H1 (cell line): ENCODE measurements at regions not wholly inside any gene's neighbourhood (a gene's known extent, or its start where the extent isn't known, plus 50 kb on each side); places are given as distances from the start of the nearest gene placed in this dataset.
A peak's percentile ranks its signal among the peaks of the same experiment; 100 is the strongest.

ENCODE experiments used
- CTCF ChIA-PET: fragments of 300-600 bp; sonication (Branson Sonifier 250); formaldehyde crosslinking; loops from one replicate; lab custom pipeline; 2021; ENCODE audit not compliant: partially characterized antibody; lab: Charles Lee
- POLR2A ChIA-PET: fragments of 300-600 bp; sonication (Branson Sonifier 250); formaldehyde crosslinking; loops from one replicate; lab custom pipeline; 2021; ENCODE audit warnings: inconsistent platforms; ENCODE audit not compliant: partially characterized antibody; lab: Charles Lee
- DNase-seq, 2 experiments: peaks; one replicate each; pipeline versions ENCODE4 v3.0.0 to v3.0.0-alpha.2; 2010 to 2022; ENCODE audit warnings: low spot score in 2 of 2, low read depth in 1 of 2, mixed read lengths in 1 of 2
- FAIRE-seq: peaks from 2 replicates; lab custom pipeline; 2011; peaks lifted over from hg19 to GRCh38; lab: Jason Lieb, UNC
- H2AFZ ChIP-seq: 2 replicates; pipeline ENCODE4 v1.8.1; 2012; ENCODE audit warnings: low read length, inconsistent platforms
- H2AK5ac ChIP-seq: 2 replicates; pipeline ENCODE4 v1.6.1; 2013; ENCODE audit warnings: low read depth, low read length
- H2BK120ac ChIP-seq: replicated peaks from 2 replicates; pipeline ENCODE3; 2013; ENCODE audit warnings: low read depth, low read length, inconsistent platforms
- H2BK12ac ChIP-seq: 2 replicates; pipeline ENCODE4 v1.6.1; 2013; ENCODE audit warnings: low read depth, low read length
- H2BK15ac ChIP-seq: 2 replicates; pipeline ENCODE4 v1.6.1; 2013; ENCODE audit warnings: low read length
- H2BK20ac ChIP-seq: 2 replicates; pipeline ENCODE4 v1.6.1; 2013; ENCODE audit warnings: low read length
- H2BK5ac ChIP-seq: 2 replicates; pipeline ENCODE4 v1.6.1; 2013; ENCODE audit warnings: low read depth, low read length
- H3K14ac ChIP-seq: 2 replicates; pipeline ENCODE4 v1.6.1; 2013; ENCODE audit warnings: inconsistent platforms; ENCODE audit not compliant: insufficient read length
- H3K18ac ChIP-seq: 2 replicates; pipeline ENCODE4 v1.6.1; 2013; ENCODE audit warnings: low read length; ENCODE audit errors: extremely low read depth
- H3K23ac ChIP-seq: 2 replicates; pipeline ENCODE4 v1.6.1; 2013; ENCODE audit warnings: inconsistent platforms; ENCODE audit not compliant: insufficient read length
- H3K23me2 ChIP-seq: 2 replicates; pipeline ENCODE4 v1.6.1; 2013; ENCODE audit warnings: low read depth, low read length
- H3K27ac ChIP-seq: 2 replicates; pipeline ENCODE4 v1.6.1; 2011; ENCODE audit warnings: low read depth, low read length, inconsistent platforms
- H3K27me3 ChIP-seq, 4 experiments: replicated peaks in 1 of 4; 1 replicate in 1 of 4; 2 replicates in 3 of 4; pipeline versions ENCODE4 v1.6.1 to v1.8.1; 2011 to 2013; ENCODE audit warnings: low read length in 3 of 4, mild to moderate bottlenecking in 3 of 4, inconsistent platforms in 2 of 4, mixed read lengths in 2 of 4, moderate library complexity in 1 of 4; ENCODE audit not compliant: control insufficient read depth in 3 of 4, insufficient read depth in 3 of 4; ENCODE audit errors: extremely low read depth in 1 of 4
- H3K36me3 ChIP-seq, 4 experiments: 2 replicates each; pipeline versions ENCODE4 v1.6.1 to v1.8.1; 2011 to 2013; ENCODE audit warnings: mild to moderate bottlenecking in 4 of 4, low read length in 3 of 4, moderate library complexity in 2 of 4, control low read depth in 1 of 4, inconsistent platforms in 1 of 4; ENCODE audit not compliant: insufficient read depth in 4 of 4, control insufficient read depth in 2 of 4
- H3K4ac ChIP-seq: replicated peaks from 2 replicates; pipeline ENCODE3; 2013; ENCODE audit warnings: low read length, low read depth, mixed read lengths, inconsistent platforms; ENCODE audit not compliant: insufficient read length
- H3K4me1 ChIP-seq, 4 experiments: replicated peaks in 1 of 4; 1 replicate in 1 of 4; 2 replicates in 3 of 4; pipeline versions ENCODE4 v1.6.1 to v1.8.1; 2011 to 2013; ENCODE audit warnings: low read length in 3 of 4, inconsistent platforms in 2 of 4, mixed read lengths in 1 of 4; ENCODE audit not compliant: insufficient read depth in 4 of 4, control insufficient read depth in 3 of 4
- H3K4me2 ChIP-seq, 2 experiments: 2 replicates each; pipeline versions ENCODE4 v1.6.1 to v1.8.1; 2011 to 2013; ENCODE audit warnings: low read depth in 2 of 2, low read length in 2 of 2, control low read depth in 1 of 2, inconsistent platforms in 1 of 2, mild to moderate bottlenecking in 1 of 2; ENCODE audit not compliant: insufficient read depth in 1 of 2
- H3K4me3 ChIP-seq, 4 experiments: fragments of 200-600, 300-600 bp in 1 of 4; sonication (generic), shearing (Covaris generic), sonication (Bioruptor Twin) in 1 of 4; 2 replicates each; pipeline versions ENCODE4 v1.5.1 to v1.8.1; 2011 to 2016; ENCODE audit warnings: low read length in 4 of 4, low read depth in 3 of 4, control low read depth in 2 of 4, inconsistent platforms in 2 of 4, mild to moderate bottlenecking in 2 of 4, mixed read lengths in 1 of 4, moderate library complexity in 1 of 4; ENCODE audit not compliant: insufficient read depth in 2 of 4; ENCODE audit errors: extremely low read depth in 1 of 4
- H3K56ac ChIP-seq: replicated peaks from 2 replicates; pipeline ENCODE3; 2013; ENCODE audit warnings: low read depth, mild to moderate bottlenecking, mixed read lengths, low read length, inconsistent platforms; ENCODE audit not compliant: insufficient read length
- H3K79me1 ChIP-seq: 2 replicates; pipeline ENCODE4 v1.6.1; 2013; ENCODE audit warnings: low read depth, low read length, control low read depth
- H3K79me2 ChIP-seq, 2 experiments: 2 replicates each; pipeline versions ENCODE4 v1.6.1 to v1.8.1; 2012 to 2013; ENCODE audit warnings: low read length in 2 of 2, mild to moderate bottlenecking in 2 of 2, inconsistent platforms in 1 of 2; ENCODE audit not compliant: insufficient read depth in 2 of 2, control insufficient read depth in 1 of 2
- H3K9ac ChIP-seq, 4 experiments: replicated peaks in 1 of 4; 1 replicate in 1 of 4; 2 replicates in 3 of 4; pipeline versions ENCODE4 v1.6.1 to v1.8.1; 2011 to 2013; ENCODE audit warnings: low read depth in 3 of 4, low read length in 3 of 4, control low read depth in 2 of 4, mild to moderate bottlenecking in 2 of 4, moderate library complexity in 2 of 4, inconsistent platforms in 1 of 4; ENCODE audit errors: extremely low read depth in 1 of 4
- H3K9me3 ChIP-seq, 2 experiments: 2 replicates each; pipeline versions ENCODE4 v1.6.1 to v1.8.1; 2012 to 2013; ENCODE audit warnings: mild to moderate bottlenecking in 2 of 2, moderate library complexity in 2 of 2, control low read depth in 1 of 2, inconsistent platforms in 1 of 2, low read depth in 1 of 2, low read length in 1 of 2, mixed read lengths in 1 of 2; ENCODE audit not compliant: insufficient read depth in 2 of 2
- H4K20me1 ChIP-seq, 2 experiments: replicated peaks in 1 of 2; 2 replicates each; pipeline versions ENCODE3 to v1.8.1; 2011 to 2013; ENCODE audit warnings: inconsistent platforms in 2 of 2, low read length in 2 of 2, mild to moderate bottlenecking in 1 of 2; ENCODE audit not compliant: insufficient read depth in 2 of 2, control insufficient read depth in 1 of 2
- H4K5ac ChIP-seq: 2 replicates; pipeline ENCODE4 v1.6.1; 2013; ENCODE audit warnings: low read length, low read depth, mixed read lengths, inconsistent platforms; ENCODE audit not compliant: insufficient read length
- H4K8ac ChIP-seq: 2 replicates; pipeline ENCODE4 v1.8.0; 2013; ENCODE audit warnings: mild to moderate bottlenecking, moderate library complexity, low read length, inconsistent platforms; ENCODE audit not compliant: insufficient read depth; ENCODE audit errors: extremely low read depth
- H4K91ac ChIP-seq: replicated peaks from 2 replicates; pipeline ENCODE3; 2013; ENCODE audit warnings: low read length, mixed read lengths, inconsistent platforms; ENCODE audit not compliant: insufficient read length
- CHD2 ChIP-seq: IDR thresholded peaks from 2 replicates; pipeline ENCODE4 v1.6.1; 2012; ENCODE audit warnings: low read length, improper control_type of control experiment
- NANOG ChIP-seq: IDR thresholded peaks from 2 replicates; pipeline ENCODE4 v1.6.1; 2011; ENCODE audit warnings: low read length, low read depth, mild to moderate bottlenecking, inconsistent platforms; ENCODE audit not compliant: insufficient read depth, poor library complexity, severe bottlenecking
- NRF1 ChIP-seq: IDR thresholded peaks from 2 replicates; pipeline ENCODE4 v1.6.1; 2011; ENCODE audit warnings: mild to moderate bottlenecking, low read depth, low read length, improper control_type of control experiment
- SAP30 ChIP-seq: fragments of 300-600 bp; sonication (generic); IDR thresholded peaks from 2 replicates; pipeline ENCODE4 v1.7.1; 2012; ENCODE audit warnings: low read length, moderate library complexity, mild to moderate bottlenecking, inconsistent platforms; ENCODE audit not compliant: insufficient read depth, insufficient replicate concordance
- TAF7 ChIP-seq: optimal IDR thresholded peaks from 2 replicates; pipeline ENCODE3; 2011; ENCODE audit warnings: low read depth, mild to moderate bottlenecking, inconsistent platforms, low read length, moderate library complexity, borderline replicate concordance
- WGBS, 2 experiments: shearing (Covaris generic) in 1 of 2; methylation state at CpG; one replicate each; pipeline versions ENCODE4 v1.1.6 to v1.1.7; 2013 to 2015; ENCODE audit warnings: low lambda C conversion rate in 2 of 2, mixed read lengths in 2 of 2, inconsistent platforms in 1 of 2, low coverage in 1 of 2, missing lambda C conversion rate in 1 of 2; ENCODE audit not compliant: insufficient replicate concordance in 2 of 2, insufficient coverage in 1 of 2, insufficient read length in 1 of 2; ENCODE audit errors: extremely low coverage in 1 of 2, missing lambda C conversion rate in 1 of 2; 5-methylcytosine and 5-hydroxymethylcytosine counted together

DNA sequence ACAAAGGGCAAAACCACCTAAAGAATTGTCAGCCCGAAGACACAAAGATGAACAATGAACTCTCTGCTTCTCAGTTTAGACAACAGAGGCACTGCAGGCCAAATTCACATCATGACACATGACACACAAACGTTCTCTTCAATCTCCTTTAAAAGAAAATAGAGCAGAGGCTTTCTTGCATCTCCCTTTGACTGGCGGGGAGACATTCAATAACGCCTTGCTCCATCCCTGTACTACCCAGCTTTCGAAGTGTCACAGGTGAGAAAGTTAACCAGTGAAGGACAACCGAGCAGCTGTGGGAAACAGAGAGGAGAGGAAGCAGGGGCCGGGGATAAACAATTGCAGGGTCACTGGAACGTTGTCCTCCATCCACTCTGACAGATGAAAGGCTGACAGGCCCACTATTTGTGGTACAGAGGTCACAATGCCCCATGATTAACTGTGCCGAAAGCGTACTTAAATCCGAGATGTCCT lies 130.8 kb downstream of the PHLDA1 start:
- no peaks in the 10 kb centered on the region for H3K27me3 ChIP-seq
- no peaks in the 10 kb centered on the region for H4K20me1 ChIP-seq
- no peak overlapping the region for H3K56ac ChIP-seq
- 91% methylated on average over 11 of the region's 11 CpGs; no CpG with 5 or more reads in 1 of the 2 experiments for WGBS, 2 experiments
- POLR2A ChIA-PET = no interaction called here
- H3K23me2 ChIP-seq = no peaks in the 10 kb centered on the region
- H3K36me3 ChIP-seq = no peaks in the 10 kb centered on the region
- no peak overlapping the region for H3K27ac ChIP-seq
- no peaks in the 10 kb centered on the region for H3K9me3 ChIP-seq
- no peak overlapping the region for H4K91ac ChIP-seq
- H4K5ac ChIP-seq = no peak overlapping the region
- DNase-seq (no peak), FAIRE-seq (peak; percentile 19)
- no peaks in the 10 kb centered on the region for H3K79me2 ChIP-seq
- peak overlapping the region; percentile 56 for H2AFZ ChIP-seq
- H3K4ac ChIP-seq = no peak overlapping the region
- CTCF ChIA-PET = interaction anchor here (0.8 kb wide), 2 partner anchors 47 to 74 kb away, joined by 3 read pairs; no protein-coding TSS in a partner anchor
- H2BK120ac ChIP-seq = no peak overlapping the region
- H3K18ac ChIP-seq = no peak overlapping the region
- no peaks in the 10 kb centered on the region for H3K79me1 ChIP-seq
- H2BK12ac ChIP-seq = no peak overlapping the region
- no peak for TF ChIP-seq NRF1
- no peak for TF ChIP-seq NANOG
- TF ChIP-seq SAP30 = no peak
- TF ChIP-seq TAF7 = no peak
- TF ChIP-seq CHD2 = no peak
- no peak overlapping the region for H2AK5ac ChIP-seq
- H4K8ac ChIP-seq = no peak overlapping the region
- H3K4me3 ChIP-seq = no peak overlapping the region
- no peak overlapping the region for H2BK15ac ChIP-seq
- H3K23ac ChIP-seq = no peak overlapping the region
- no peak overlapping the region for H3K14ac ChIP-seq
- H2BK5ac ChIP-seq = no peak overlapping the region
- H3K9ac ChIP-seq = no peak overlapping the region
- H3K4me1 ChIP-seq = no peaks in the 10 kb centered on the region
- no peak overlapping the region for H2BK20ac ChIP-seq
- H3K4me2 ChIP-seq = no peak overlapping the region
